ENCODE measurements at regions not wholly inside any gene's neighbourhood (a gene's known extent, or its start where the extent isn't known, plus 50 kb on each side); places are given as distances from the start of the nearest gene placed in this dataset.

- no peak overlapping the region for H3K4me3 ChIP-seq
- H2AFZ ChIP-seq = no peak overlapping the region
- no peaks in the 10 kb centered on the region for H3K79me2 ChIP-seq (replicated peaks; ENCODE audit: insufficient read depth)
- no peaks in the 10 kb centered on the region for H3K4me1 Mint-ChIP-seq
- no peak overlapping the region for H3K27ac ChIP-seq (ENCODE audit: low read depth)
- H3K9me3 Mint-ChIP-seq = no peaks in the 10 kb centered on the region
- no peaks in the 10 kb centered on the region for H4K20me1 ChIP-seq (replicated peaks; ENCODE audit: insufficient read depth)
- no peak for ATAC-seq
- no peaks in the 10 kb centered on the region for H3K4me1 ChIP-seq (ENCODE audit: insufficient read depth)
- TF ChIP-seq NANOG (IDR thresholded peaks at IDR 0.05; ENCODE audit: borderline replicate concordance) (no peak), CREB1 (CRISPR knock-in tag; IDR thresholded peaks at IDR 0.05; ENCODE audit: low read depth) (no peak), ZNF462 (CRISPR knock-in tag; IDR thresholded peaks at IDR 0.05) (no peak)
- H3K27me3 ChIP-seq (ENCODE audit: insufficient read depth) = no peaks in the 10 kb centered on the region
- peaks cover 24% of the 10 kb centered on the region; the same call in 1 of the 2 replicates for H3K9me2 ChIP-seq (ENCODE audit: insufficient read depth)
- no peaks in the 10 kb centered on the region for H3K27me3 Mint-ChIP-seq (ENCODE audit: insufficient read depth, low read depth, poor library complexity)
- H3K4me2 ChIP-seq = no peak overlapping the region
- H3K27ac Mint-ChIP-seq = no peak overlapping the region
- no peaks in the 10 kb centered on the region for H3K36me3 Mint-ChIP-seq (ENCODE audit: low read depth)
- H3K36me3 ChIP-seq (ENCODE audit: insufficient read depth) = no peaks in the 10 kb centered on the region
- no peak for DNase-seq (ENCODE audit: low spot score)
- no peak overlapping the region for H3K4me3 Mint-ChIP-seq
- H3F3A ChIP-seq (replicated peaks; ENCODE audit: low read depth) = no peaks in the 10 kb centered on the region
Observed at GRCh38 chr12:92553389-92553788, 149.4 kb upstream of the PLEKHG7 start.

DNA sequence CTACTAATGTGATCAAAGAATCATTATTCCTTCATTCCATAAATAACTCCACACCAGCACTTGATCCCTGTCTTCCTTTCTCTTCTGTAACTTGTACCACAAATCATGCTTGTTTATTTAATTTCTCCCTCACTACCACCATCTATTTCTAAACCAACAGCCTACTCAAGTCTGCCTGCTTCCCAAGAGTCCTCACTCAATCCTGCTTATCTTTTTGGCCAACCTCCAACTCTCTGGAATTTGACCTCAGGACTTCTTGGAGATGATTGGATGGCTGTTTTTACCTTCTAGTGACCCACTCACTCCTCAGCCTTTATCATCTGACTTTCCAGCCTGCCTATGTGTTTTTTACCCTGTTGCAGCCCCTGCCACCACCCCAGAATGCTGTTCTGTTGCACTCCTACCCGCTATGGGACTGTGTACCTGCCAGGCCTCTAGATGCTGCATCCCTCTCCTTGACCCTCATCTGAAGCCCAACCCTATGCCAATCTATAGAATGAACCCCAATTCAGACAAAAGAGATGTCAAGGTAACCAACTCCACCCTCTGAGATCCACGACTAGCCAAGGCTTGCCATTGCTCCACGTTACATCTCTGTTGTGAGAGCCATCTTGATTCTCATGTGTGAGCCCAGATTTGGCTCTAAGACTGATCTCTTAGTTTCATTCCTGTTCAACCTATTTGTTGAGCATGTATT is 150.2 kb upstream of the PLEKHG7 start:
- H3K27me3 ChIP-seq (ENCODE audit: insufficient read depth) = no peaks in the 10 kb centered on the region
- no peaks in the 10 kb centered on the region for H3K79me2 ChIP-seq (replicated peaks; ENCODE audit: insufficient read depth)
- TF ChIP-seq ZNF331 (CRISPR knock-in tag; IDR thresholded peaks at IDR 0.05; ENCODE audit: low read depth) = no peak
- no peak for TF ChIP-seq ZNF114 (CRISPR knock-in tag; IDR thresholded peaks at IDR 0.05)
- TF ChIP-seq POLR2AphosphoS5 (IDR thresholded peaks at IDR 0.05; ENCODE audit: low read depth) = no peak
- no peak for TF ChIP-seq NANOG (IDR thresholded peaks at IDR 0.05; ENCODE audit: borderline replicate concordance)
- TF ChIP-seq REST (IDR thresholded peaks at IDR 0.05; ENCODE audit: unreplicated experiment) = no peak
- TF ChIP-seq EZH2phosphoT487 (IDR thresholded peaks at IDR 0.05; ENCODE audit: unreplicated experiment) = no peak
- TF ChIP-seq, protein P1, sequence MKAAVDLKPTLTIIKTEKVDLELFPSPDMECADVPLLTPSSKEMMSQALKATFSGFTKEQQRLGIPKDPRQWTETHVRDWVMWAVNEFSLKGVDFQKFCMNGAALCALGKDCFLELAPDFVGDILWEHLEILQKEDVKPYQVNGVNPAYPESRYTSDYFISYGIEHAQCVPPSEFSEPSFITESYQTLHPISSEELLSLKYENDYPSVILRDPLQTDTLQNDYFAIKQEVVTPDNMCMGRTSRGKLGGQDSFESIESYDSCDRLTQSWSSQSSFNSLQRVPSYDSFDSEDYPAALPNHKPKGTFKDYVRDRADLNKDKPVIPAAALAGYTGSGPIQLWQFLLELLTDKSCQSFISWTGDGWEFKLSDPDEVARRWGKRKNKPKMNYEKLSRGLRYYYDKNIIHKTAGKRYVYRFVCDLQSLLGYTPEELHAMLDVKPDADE (IDR thresholded peaks at IDR 0.05) = no peak
- H3K27ac ChIP-seq (ENCODE audit: low read depth) = no peak overlapping the region
- H3F3A ChIP-seq (replicated peaks; ENCODE audit: low read depth) = no peaks in the 10 kb centered on the region
- no peak overlapping the region for H3K4me3 ChIP-seq
- no peaks in the 10 kb centered on the region for H4K20me1 ChIP-seq (replicated peaks; ENCODE audit: insufficient read depth)
- no peak overlapping the region for H2AFZ ChIP-seq
- no peaks in the 10 kb centered on the region for H3K36me3 ChIP-seq (ENCODE audit: insufficient read depth)
- no peaks in the 10 kb centered on the region for H3K4me1 Mint-ChIP-seq
- ATAC-seq (no peak), DNase-seq (ENCODE audit: low spot score) (no peak)
- no peak overlapping the region for H3K4me2 ChIP-seq
- no peak overlapping the region for H3K27ac Mint-ChIP-seq
- H3K27me3 Mint-ChIP-seq (ENCODE audit: insufficient read depth, low read depth, poor library complexity) = no peaks in the 10 kb centered on the region
- H3K9me2 ChIP-seq (ENCODE audit: insufficient read depth) = peaks cover 24% of the 10 kb centered on the region; the same call in 1 of the 2 replicates
- no peaks in the 10 kb centered on the region for H3K9me3 Mint-ChIP-seq
- no peaks in the 10 kb centered on the region for H3K4me1 ChIP-seq (ENCODE audit: insufficient read depth)
- no peak overlapping the region for H3K4me3 Mint-ChIP-seq
- no peaks in the 10 kb centered on the region for H3K36me3 Mint-ChIP-seq (ENCODE audit: low read depth)

Measured in GM23338 (cell line).